Mesenchymal stem cell (in vitro differentiated cells and primary cell): ENCODE measurements at regions not wholly inside any gene's neighbourhood (a gene's known extent, or its start where the extent isn't known, plus 50 kb on each side); places are given as distances from the start of the nearest gene placed in this dataset.

Experiments used
- DNase-seq: peaks from one replicate; pipeline ENCODE4 v3.0.0-alpha.2; 2013
- H2AFZ ChIP-seq: one replicate; pipeline ENCODE4 v1.6.1; 2013; ENCODE audit warnings: low read depth, mild to moderate bottlenecking, control low read depth, inconsistent platforms, low read length, moderate library complexity
- H2AK5ac ChIP-seq: 2 replicates; pipeline ENCODE4 v1.6.1; 2013; ENCODE audit warnings: low read length, moderate library complexity, mild to moderate bottlenecking, inconsistent platforms; ENCODE audit not compliant: severe bottlenecking
- H2BK120ac ChIP-seq: one replicate; pipeline ENCODE4 v1.6.1; 2013; ENCODE audit warnings: low read depth, mild to moderate bottlenecking, inconsistent platforms, low read length, moderate library complexity
- H2BK12ac ChIP-seq, 2 experiments: one replicate each; pipeline ENCODE4 v1.6.1; 2013; ENCODE audit warnings: inconsistent platforms in 2 of 2, low read length in 2 of 2, mild to moderate bottlenecking in 2 of 2, moderate library complexity in 2 of 2, control low read depth in 1 of 2
- H2BK15ac ChIP-seq: one replicate; pipeline ENCODE4 v1.6.1; 2013; ENCODE audit warnings: mild to moderate bottlenecking, low read depth, inconsistent platforms; ENCODE audit not compliant: poor library complexity, severe bottlenecking
- H2BK5ac ChIP-seq: 2 replicates; pipeline ENCODE4 v1.6.1; 2013; ENCODE audit warnings: low read depth, mild to moderate bottlenecking, low read length, control low read depth, inconsistent platforms; ENCODE audit not compliant: poor library complexity, severe bottlenecking
- H3K14ac ChIP-seq, 2 experiments: one replicate each; pipeline ENCODE4 v1.6.1; 2013; ENCODE audit warnings: inconsistent platforms in 2 of 2, low read length in 2 of 2, control low read depth in 1 of 2, mild to moderate bottlenecking in 1 of 2, moderate library complexity in 1 of 2
- H3K18ac ChIP-seq, 2 experiments: one replicate each; pipeline ENCODE4 v1.6.1; 2013; ENCODE audit warnings: inconsistent platforms in 2 of 2, low read length in 2 of 2, control low read depth in 1 of 2, low read depth in 1 of 2, mild to moderate bottlenecking in 1 of 2
- H3K23ac ChIP-seq, 2 experiments: one replicate each; pipeline ENCODE4 v1.6.1; 2013; ENCODE audit warnings: inconsistent platforms in 2 of 2, low read length in 2 of 2, mild to moderate bottlenecking in 2 of 2, moderate library complexity in 2 of 2, control low read depth in 1 of 2
- H3K27ac ChIP-seq: 2 replicates; pipeline ENCODE4 v1.5.1; 2013; ENCODE audit warnings: mild to moderate bottlenecking, moderate library complexity, low read length, control low read depth, inconsistent platforms; ENCODE audit not compliant: poor library complexity, severe bottlenecking
- H3K27me3 ChIP-seq, 2 experiments: 2 replicates each; pipeline versions ENCODE4 v1.6.1 to v1.7.0; 2013; ENCODE audit warnings: low read length in 2 of 2, mild to moderate bottlenecking in 2 of 2, moderate library complexity in 2 of 2, control low read depth in 1 of 2, inconsistent platforms in 1 of 2; ENCODE audit not compliant: control insufficient read depth in 1 of 2, insufficient read depth in 1 of 2
- H3K36me3 ChIP-seq, 2 experiments: 2 replicates each; pipeline versions ENCODE4 v1.6.1 to v1.7.0; 2013; ENCODE audit warnings: low read length in 2 of 2, control low read depth in 1 of 2, inconsistent platforms in 1 of 2, low read depth in 1 of 2, mild to moderate bottlenecking in 1 of 2; ENCODE audit not compliant: insufficient read depth in 2 of 2, control insufficient read depth in 1 of 2
- H3K4ac ChIP-seq, 2 experiments: one replicate each; pipeline ENCODE4 v1.6.1; 2013; ENCODE audit warnings: inconsistent platforms in 2 of 2, low read length in 2 of 2, mild to moderate bottlenecking in 2 of 2, moderate library complexity in 2 of 2, control low read depth in 1 of 2, low read depth in 1 of 2
- H3K4me1 ChIP-seq: 2 replicates; pipeline ENCODE4 v1.6.1; 2013; ENCODE audit warnings: low read depth, low read length, control low read depth; ENCODE audit not compliant: control insufficient read depth, insufficient read depth
- H3K4me2 ChIP-seq: 2 replicates; pipeline ENCODE4 v1.6.1; 2013; ENCODE audit warnings: low read length, mild to moderate bottlenecking, inconsistent platforms; ENCODE audit not compliant: poor library complexity, severe bottlenecking
- H3K4me3 ChIP-seq, 2 experiments: 2 replicates each; pipeline versions ENCODE4 v1.5.1 to v1.7.0; 2013; ENCODE audit warnings: low read length in 2 of 2, mild to moderate bottlenecking in 2 of 2, control low read depth in 1 of 2, low read depth in 1 of 2; ENCODE audit not compliant: insufficient read depth in 1 of 2
- H3K79me1 ChIP-seq: replicated peaks from 2 replicates; pipeline ENCODE4 v1.6.1; 2013; ENCODE audit warnings: mild to moderate bottlenecking, control low read depth, low read length, inconsistent platforms; ENCODE audit not compliant: poor library complexity, severe bottlenecking
- H3K9ac ChIP-seq: 2 replicates; pipeline ENCODE4 v1.7.0; 2013; ENCODE audit warnings: mild to moderate bottlenecking, low read length, moderate library complexity
- H3K9me3 ChIP-seq: 2 replicates; pipeline ENCODE4 v1.7.0; 2013; ENCODE audit warnings: mild to moderate bottlenecking, low read length; ENCODE audit not compliant: control insufficient read depth
- H4K8ac ChIP-seq: one replicate; pipeline ENCODE4 v1.6.1; 2013; ENCODE audit warnings: inconsistent platforms, mild to moderate bottlenecking, low read length, moderate library complexity
- H4K91ac ChIP-seq: one replicate; pipeline ENCODE4 v1.6.1; 2013; ENCODE audit warnings: mild to moderate bottlenecking, low read length, inconsistent platforms
- WGBS: methylation state at CpG from one replicate; pipeline ENCODE4 v1.1.7; 2013; ENCODE audit warnings: mixed read lengths; 5-methylcytosine and 5-hydroxymethylcytosine counted together

DNA sequence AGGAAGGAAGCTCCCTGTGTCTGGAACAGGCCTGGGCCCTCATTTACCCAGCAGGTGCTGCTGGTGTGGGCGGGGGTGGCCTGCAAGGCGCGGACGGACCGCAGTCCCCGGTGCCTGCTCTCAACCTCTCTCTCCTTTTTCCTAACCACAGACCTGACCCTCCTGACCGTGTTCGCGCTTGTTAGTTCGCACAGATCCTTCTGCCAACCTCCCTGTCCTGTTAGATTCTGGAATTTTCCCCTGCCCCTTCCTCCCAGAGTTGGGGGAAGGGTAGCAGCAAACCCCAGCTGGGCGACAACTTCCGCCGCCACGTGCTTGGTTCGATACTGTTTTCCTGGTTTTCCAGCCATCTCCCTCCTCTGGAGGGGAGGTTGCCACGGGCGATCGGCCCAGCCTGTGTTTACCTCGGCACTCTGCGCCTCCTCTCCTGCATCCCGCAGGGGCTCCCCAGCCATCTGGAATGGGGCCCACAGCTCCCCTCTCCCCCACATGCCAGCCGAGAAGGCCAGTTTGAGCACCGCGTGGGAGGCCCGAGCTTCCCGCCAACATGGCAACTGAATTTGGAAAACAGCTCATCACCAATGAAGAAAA is 70.8 kb upstream of the UNC5A start:
- no peaks in the 10 kb centered on the region for H3K36me3 ChIP-seq
- no peak overlapping the region for H2BK15ac ChIP-seq
- H3K23ac ChIP-seq: no peak overlapping the region
- H3K9ac ChIP-seq: no peak overlapping the region
- 61% methylated on average over 25 of the region's 26 CpGs for WGBS
- H3K18ac ChIP-seq: no peak overlapping the region
- no peaks in the 10 kb centered on the region for H3K9me3 ChIP-seq
- no peak overlapping the region for H3K14ac ChIP-seq
- H3K27me3 ChIP-seq: peaks cover 59 to 99% of the 10 kb centered on the region in 2 experiments
- H3K4me1 ChIP-seq: peaks cover 42% of the 10 kb centered on the region
- H2BK5ac ChIP-seq: no peak overlapping the region
- no peak overlapping the region for H2AK5ac ChIP-seq
- no peak overlapping the region for H3K27ac ChIP-seq
- no peak overlapping the region for H3K4me2 ChIP-seq
- no peak overlapping the region for H4K91ac ChIP-seq
- H3K4me3 ChIP-seq: no peak overlapping the region
- H2BK12ac ChIP-seq: no peak overlapping the region
- no peak overlapping the region for H2BK120ac ChIP-seq
- no peak for DNase-seq
- H2AFZ ChIP-seq: no peak overlapping the region
- no peak overlapping the region for H4K8ac ChIP-seq
- no peak overlapping the region for H3K4ac ChIP-seq
- no peaks in the 10 kb centered on the region for H3K79me1 ChIP-seq

GRCh38 chr5:176740131-176740701 is 70.1 kb upstream of the UNC5A start:
- H3K18ac ChIP-seq: no peak overlapping the region
- peaks cover 42% of the 10 kb centered on the region for H3K4me1 ChIP-seq
- H4K91ac ChIP-seq: no peak overlapping the region
- no peak overlapping the region for H3K4me3 ChIP-seq
- H3K14ac ChIP-seq: no peak overlapping the region
- H3K27me3 ChIP-seq: peaks cover 60 to 99% of the 10 kb centered on the region in 2 experiments
- no peak overlapping the region for H3K4me2 ChIP-seq
- no peak overlapping the region for H4K8ac ChIP-seq
- H3K23ac ChIP-seq: no peak overlapping the region
- H3K9me3 ChIP-seq: no peaks in the 10 kb centered on the region
- no peak overlapping the region for H2BK120ac ChIP-seq
- no peaks in the 10 kb centered on the region for H3K79me1 ChIP-seq
- no peak overlapping the region for H2BK15ac ChIP-seq
- no peak overlapping the region for H2BK12ac ChIP-seq
- H2BK5ac ChIP-seq: no peak overlapping the region
- no peak overlapping the region for H3K9ac ChIP-seq
- 88% methylated on average over 16 of the region's 16 CpGs for WGBS
- H3K27ac ChIP-seq: no peak overlapping the region
- H2AK5ac ChIP-seq: no peak overlapping the region
- H3K36me3 ChIP-seq: no peaks in the 10 kb centered on the region
- no peak for DNase-seq
- no peak overlapping the region for H2AFZ ChIP-seq
- no peak overlapping the region for H3K4ac ChIP-seq

- H2BK120ac ChIP-seq: no peak overlapping the region
- H2BK15ac ChIP-seq: no peak overlapping the region
- H2AFZ ChIP-seq: no peak overlapping the region
- no peak overlapping the region for H3K9ac ChIP-seq
- H2BK12ac ChIP-seq: no peak overlapping the region
- no peaks in the 10 kb centered on the region for H3K36me3 ChIP-seq
- peaks cover 39% of the 10 kb centered on the region for H3K4me1 ChIP-seq
- WGBS: 89% methylated on average over 24 of the region's 24 CpGs
- no peak overlapping the region for H3K4me3 ChIP-seq
- H3K79me1 ChIP-seq: no peaks in the 10 kb centered on the region
- H3K9me3 ChIP-seq: no peaks in the 10 kb centered on the region
- H3K14ac ChIP-seq: no peak overlapping the region
- no peak overlapping the region for H3K18ac ChIP-seq
- H4K8ac ChIP-seq: no peak overlapping the region
- H4K91ac ChIP-seq: no peak overlapping the region
- H3K4ac ChIP-seq: no peak overlapping the region
- no peak overlapping the region for H3K23ac ChIP-seq
- no peak overlapping the region for H3K4me2 ChIP-seq
- H3K27me3 ChIP-seq: peaks cover 63 to 99% of the 10 kb centered on the region in 2 experiments
- H3K27ac ChIP-seq: no peak overlapping the region
- no peak for DNase-seq
- no peak overlapping the region for H2BK5ac ChIP-seq
- H2AK5ac ChIP-seq: no peak overlapping the region
Measured at GRCh38 chr5:176740702-176741496, 69.5 kb upstream of the UNC5A start.

DNA sequence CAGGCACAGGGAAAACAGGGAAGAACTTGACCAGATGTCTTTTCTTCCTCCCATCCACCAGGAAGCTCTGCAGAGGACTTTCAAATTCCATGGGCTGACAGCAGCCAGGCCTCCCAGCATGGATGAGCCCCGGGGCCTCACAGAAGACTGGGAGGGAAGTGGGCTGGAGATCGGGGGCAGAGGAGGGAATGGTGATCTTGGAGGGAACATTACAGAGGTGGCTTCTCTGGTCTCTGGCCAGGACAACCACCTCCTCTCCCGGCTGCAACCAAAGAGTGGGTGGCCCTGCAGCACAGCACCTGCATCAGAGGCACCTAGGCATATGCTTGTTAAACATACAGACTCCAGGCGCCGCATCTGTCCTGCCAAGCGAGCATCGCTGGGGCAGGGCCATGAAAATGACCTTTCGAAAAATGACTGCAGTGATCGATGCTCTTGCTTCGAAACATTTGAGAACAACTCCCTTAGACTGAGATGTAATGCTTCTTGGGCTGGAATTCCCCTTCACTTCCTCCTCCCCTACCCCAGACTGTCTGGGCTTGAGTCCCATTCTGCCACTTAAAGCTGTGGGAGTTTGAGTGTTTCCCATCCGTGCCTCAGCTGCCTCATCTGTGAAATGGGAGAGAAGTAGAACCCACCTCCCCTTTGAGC is 68.7 kb upstream of the UNC5A start:
- Histone ChIP-seq H2BK120ac (no peak overlapping the region), H2BK12ac (no peak overlapping the region), H3K27me3 (peaks cover 70 to 98% of the 10 kb centered on the region in 2 experiments), H3K14ac (no peak overlapping the region), H4K91ac (no peak overlapping the region), H3K4me1 (peaks cover 35% of the 10 kb centered on the region), H2AFZ (no peak overlapping the region), H3K4me3 (no peak overlapping the region), H3K4ac (no peak overlapping the region), H3K79me1 (no peaks in the 10 kb centered on the region), H2BK15ac (no peak overlapping the region), H2BK5ac (no peak overlapping the region), H3K9ac (no peak overlapping the region), H3K18ac (no peak overlapping the region), H3K23ac (no peak overlapping the region), H2AK5ac (no peak overlapping the region), H4K8ac (no peak overlapping the region), H3K27ac (no peak overlapping the region), H3K4me2 (no peak overlapping the region), H3K36me3 (no peaks in the 10 kb centered on the region), H3K9me3 (no peaks in the 10 kb centered on the region)
- 82% methylated on average over 11 of the region's 11 CpGs for WGBS
- no peak for DNase-seq
